G401.6 (cell line): ENCODE measurements at regions not wholly inside any gene's neighbourhood (a gene's known extent, or its start where the extent isn't known, plus 50 kb on each side); places are given as distances from the start of the nearest gene placed in this dataset.

Experiments used
- FAIRE-seq: peaks from 2 replicates; lab custom pipeline; 2012; peaks lifted over from hg19 to GRCh38; lab: Jason Lieb, UNC

- no peak for FAIRE-seq
Measured at GRCh38 chr15:94004697-94005096, 226.7 kb upstream of the MCTP2 start.

- FAIRE-seq, result no peak
Measured at GRCh38 chr15:94002041-94002440, 229.3 kb upstream of the MCTP2 start.

GRCh38 chr15:94001255-94001801, 230.0 kb upstream of the MCTP2 start:
- no peak for FAIRE-seq

- no peak for FAIRE-seq
Measured at GRCh38 chr15:94000606-94001005, 230.8 kb upstream of the MCTP2 start.

- peak; percentile 40 for FAIRE-seq
Measured at GRCh38 chr15:93997071-93997658, 234.2 kb upstream of the MCTP2 start.

GRCh38 chr15:93989440-93989998, 241.8 kb upstream of the MCTP2 start:
- FAIRE-seq, result no peak

- FAIRE-seq, result no peak
Measured at GRCh38 chr15:93987068-93987467, 244.3 kb upstream of the MCTP2 start.

- no peak for FAIRE-seq
Measured at GRCh38 chr15:93986400-93986984, 244.9 kb upstream of the MCTP2 start.

GRCh38 chr15:93985925-93986324, 245.4 kb upstream of the MCTP2 start:
- FAIRE-seq, result no peak

- FAIRE-seq, result no peak
Measured at GRCh38 chr15:93985176-93985575, 246.2 kb upstream of the MCTP2 start.

- FAIRE-seq, result no peak
Measured at GRCh38 chr15:93983526-93983925, 247.8 kb upstream of the MCTP2 start.

- no peak for FAIRE-seq
Measured at GRCh38 chr15:93982226-93982727, 249.1 kb upstream of the MCTP2 start.

GRCh38 chr15:93981706-93982105, 249.7 kb upstream of the MCTP2 start:
- no peak for FAIRE-seq

- no peak for FAIRE-seq
Measured at GRCh38 chr15:93980261-93980911, 251.0 kb upstream of the MCTP2 start.

GRCh38 chr15:93974804-93975481, 256.4 kb upstream of the MCTP2 start:
- FAIRE-seq, result no peak

- FAIRE-seq, result no peak
Measured at GRCh38 chr15:93973287-93973686, 258.1 kb upstream of the MCTP2 start.

- FAIRE-seq, result no peak
Measured at GRCh38 chr15:93968773-93969172, 262.6 kb upstream of the MCTP2 start.

GRCh38 chr15:93965304-93965908, 266.0 kb upstream of the MCTP2 start:
- FAIRE-seq, result no peak

GRCh38 chr15:93954985-93955571, 276.3 kb upstream of the MCTP2 start:
- no peak for FAIRE-seq

- no peak for FAIRE-seq
Measured at GRCh38 chr15:93948726-93949125, 282.6 kb upstream of the MCTP2 start.

- no peak for FAIRE-seq
Measured at GRCh38 chr15:93943586-93943985, 287.8 kb upstream of the MCTP2 start.

- FAIRE-seq, result no peak
Measured at GRCh38 chr15:93942269-93942694, 289.1 kb upstream of the MCTP2 start.
